Gastroesophageal sphincter (tissue), 3 donors: ENCODE measurements at regions not wholly inside any gene's neighbourhood (a gene's known extent, or its start where the extent isn't known, plus 50 kb on each side); places are given as distances from the start of the nearest gene placed in this dataset.

Source experiments
- EP300 ChIP-seq: sonication (generic); formaldehyde crosslinking; IDR thresholded peaks from one replicate; pipeline ENCODE4 v1.6.1; 2017; ENCODE audit warnings: antibody characterized with exemption, mild to moderate bottlenecking
- POLR2A ChIP-seq, 2 donors: fragments of 450-650 bp; IDR thresholded peaks; one replicate each; pipeline ENCODE4 v1.6.1; 2017; ENCODE audit warnings: antibody characterized with exemption in 2 of 2, mild to moderate bottlenecking in 2 of 2, moderate library complexity in 1 of 2
- TF ChIP-seq, protein P1 (sequence below), 4 experiments: fragments of 200-600 bp in 2 of 4; fragments of 450-650 bp in 2 of 4; sonication (generic) in 1 of 4; IDR thresholded peaks; one replicate each; pipeline ENCODE4 v1.5.1; 2017 to 2019; ENCODE audit warnings: antibody characterized with exemption in 4 of 4, mild to moderate bottlenecking in 2 of 4, moderate library complexity in 2 of 4

- TF ChIP-seq, protein P1, sequence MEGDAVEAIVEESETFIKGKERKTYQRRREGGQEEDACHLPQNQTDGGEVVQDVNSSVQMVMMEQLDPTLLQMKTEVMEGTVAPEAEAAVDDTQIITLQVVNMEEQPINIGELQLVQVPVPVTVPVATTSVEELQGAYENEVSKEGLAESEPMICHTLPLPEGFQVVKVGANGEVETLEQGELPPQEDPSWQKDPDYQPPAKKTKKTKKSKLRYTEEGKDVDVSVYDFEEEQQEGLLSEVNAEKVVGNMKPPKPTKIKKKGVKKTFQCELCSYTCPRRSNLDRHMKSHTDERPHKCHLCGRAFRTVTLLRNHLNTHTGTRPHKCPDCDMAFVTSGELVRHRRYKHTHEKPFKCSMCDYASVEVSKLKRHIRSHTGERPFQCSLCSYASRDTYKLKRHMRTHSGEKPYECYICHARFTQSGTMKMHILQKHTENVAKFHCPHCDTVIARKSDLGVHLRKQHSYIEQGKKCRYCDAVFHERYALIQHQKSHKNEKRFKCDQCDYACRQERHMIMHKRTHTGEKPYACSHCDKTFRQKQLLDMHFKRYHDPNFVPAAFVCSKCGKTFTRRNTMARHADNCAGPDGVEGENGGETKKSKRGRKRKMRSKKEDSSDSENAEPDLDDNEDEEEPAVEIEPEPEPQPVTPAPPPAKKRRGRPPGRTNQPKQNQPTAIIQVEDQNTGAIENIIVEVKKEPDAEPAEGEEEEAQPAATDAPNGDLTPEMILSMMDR (IDR thresholded peaks at IDR 0.05), result no peak
- no peak for TF ChIP-seq POLR2A (IDR thresholded peaks at IDR 0.05)
- TF ChIP-seq EP300, result no peak
Measured at GRCh38 chr11:39425226-39425625, 2034.2 kb downstream of the LRRC4C start.
